ENCODE measurements at regions not wholly inside any gene's neighbourhood (a gene's known extent, or its start where the extent isn't known, plus 50 kb on each side); places are given as distances from the start of the nearest gene placed in this dataset.

DNA sequence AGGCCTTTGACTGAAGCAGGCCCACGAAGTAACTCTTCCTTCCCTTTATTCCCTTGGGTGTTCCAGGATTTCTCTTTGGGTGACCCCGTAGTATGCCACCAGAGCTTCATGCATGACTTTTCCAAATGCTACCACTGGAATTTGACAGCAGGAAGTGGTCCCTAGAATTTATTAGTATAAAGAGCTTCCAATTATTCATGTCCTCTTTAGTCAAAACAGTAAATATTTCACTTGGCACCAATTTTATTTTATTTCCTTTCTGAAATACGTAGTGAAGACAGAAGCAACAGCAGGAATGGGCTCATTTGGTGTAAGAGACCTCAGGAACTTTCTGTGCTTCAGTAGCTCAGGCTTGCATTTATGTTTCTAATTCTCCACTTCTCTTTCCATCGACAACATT, 151.3 kb downstream of the LCA5 start:
- TF ChIP-seq, protein P1, sequence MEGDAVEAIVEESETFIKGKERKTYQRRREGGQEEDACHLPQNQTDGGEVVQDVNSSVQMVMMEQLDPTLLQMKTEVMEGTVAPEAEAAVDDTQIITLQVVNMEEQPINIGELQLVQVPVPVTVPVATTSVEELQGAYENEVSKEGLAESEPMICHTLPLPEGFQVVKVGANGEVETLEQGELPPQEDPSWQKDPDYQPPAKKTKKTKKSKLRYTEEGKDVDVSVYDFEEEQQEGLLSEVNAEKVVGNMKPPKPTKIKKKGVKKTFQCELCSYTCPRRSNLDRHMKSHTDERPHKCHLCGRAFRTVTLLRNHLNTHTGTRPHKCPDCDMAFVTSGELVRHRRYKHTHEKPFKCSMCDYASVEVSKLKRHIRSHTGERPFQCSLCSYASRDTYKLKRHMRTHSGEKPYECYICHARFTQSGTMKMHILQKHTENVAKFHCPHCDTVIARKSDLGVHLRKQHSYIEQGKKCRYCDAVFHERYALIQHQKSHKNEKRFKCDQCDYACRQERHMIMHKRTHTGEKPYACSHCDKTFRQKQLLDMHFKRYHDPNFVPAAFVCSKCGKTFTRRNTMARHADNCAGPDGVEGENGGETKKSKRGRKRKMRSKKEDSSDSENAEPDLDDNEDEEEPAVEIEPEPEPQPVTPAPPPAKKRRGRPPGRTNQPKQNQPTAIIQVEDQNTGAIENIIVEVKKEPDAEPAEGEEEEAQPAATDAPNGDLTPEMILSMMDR (IDR thresholded peaks at IDR 0.05; ENCODE audit: insufficient read depth, low read length) = no peak
- no peak for TF ChIP-seq POLR2AphosphoS5 (IDR thresholded peaks at IDR 0.05; ENCODE audit: low read depth)
- TF ChIP-seq REST (IDR thresholded peaks at IDR 0.05; ENCODE audit: insufficient replicate concordance, low read depth) = no peak
- no peak for TF ChIP-seq GABPA (IDR thresholded peaks at IDR 0.05; ENCODE audit: low read depth)
- TF ChIP-seq SPI1 (IDR thresholded peaks at IDR 0.05; ENCODE audit: borderline replicate concordance, low read depth) = no peak

Data from HL-60 (cell line).